ENCODE measurements at regions not wholly inside any gene's neighbourhood (a gene's known extent, or its start where the extent isn't known, plus 50 kb on each side); places are given as distances from the start of the nearest gene placed in this dataset.

DNA sequence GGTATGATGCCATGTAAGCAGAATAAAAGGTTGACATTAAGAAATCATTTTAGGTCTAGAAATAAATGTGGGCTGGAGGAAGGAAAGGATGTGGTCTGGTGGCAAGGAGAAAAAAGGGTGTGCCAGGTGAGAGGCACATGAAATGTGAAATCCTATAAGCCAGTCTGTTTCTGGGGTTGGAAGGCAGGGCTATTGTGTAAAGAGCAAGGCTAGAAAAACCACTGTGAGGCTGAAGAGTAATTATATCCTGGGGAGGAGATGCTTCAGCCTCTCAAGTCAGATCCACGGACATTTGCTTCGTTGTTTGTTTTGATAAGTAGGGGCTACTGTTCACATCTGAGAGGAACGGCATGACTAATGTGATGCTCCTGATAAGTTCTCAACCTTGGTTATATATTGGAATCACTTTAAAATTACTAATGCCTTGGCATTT, 77.5 kb upstream of the CTSC start:
- TF ChIP-seq EZH2 (IDR thresholded peaks at IDR 0.05; ENCODE audit: borderline replicate concordance, low read depth, low read length, poor library complexity, severe bottlenecking): no peak
- TF ChIP-seq, protein P1, sequence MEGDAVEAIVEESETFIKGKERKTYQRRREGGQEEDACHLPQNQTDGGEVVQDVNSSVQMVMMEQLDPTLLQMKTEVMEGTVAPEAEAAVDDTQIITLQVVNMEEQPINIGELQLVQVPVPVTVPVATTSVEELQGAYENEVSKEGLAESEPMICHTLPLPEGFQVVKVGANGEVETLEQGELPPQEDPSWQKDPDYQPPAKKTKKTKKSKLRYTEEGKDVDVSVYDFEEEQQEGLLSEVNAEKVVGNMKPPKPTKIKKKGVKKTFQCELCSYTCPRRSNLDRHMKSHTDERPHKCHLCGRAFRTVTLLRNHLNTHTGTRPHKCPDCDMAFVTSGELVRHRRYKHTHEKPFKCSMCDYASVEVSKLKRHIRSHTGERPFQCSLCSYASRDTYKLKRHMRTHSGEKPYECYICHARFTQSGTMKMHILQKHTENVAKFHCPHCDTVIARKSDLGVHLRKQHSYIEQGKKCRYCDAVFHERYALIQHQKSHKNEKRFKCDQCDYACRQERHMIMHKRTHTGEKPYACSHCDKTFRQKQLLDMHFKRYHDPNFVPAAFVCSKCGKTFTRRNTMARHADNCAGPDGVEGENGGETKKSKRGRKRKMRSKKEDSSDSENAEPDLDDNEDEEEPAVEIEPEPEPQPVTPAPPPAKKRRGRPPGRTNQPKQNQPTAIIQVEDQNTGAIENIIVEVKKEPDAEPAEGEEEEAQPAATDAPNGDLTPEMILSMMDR (conservative IDR thresholded peaks at IDR 0.05; ENCODE audit: low read depth, low read length): no peak
- intact Hi-C loops (cut with micrococcal nuclease; ENCODE audit: unreplicated experiment): no loop called here
- CTCF ChIA-PET: no interaction called here

DNA sequence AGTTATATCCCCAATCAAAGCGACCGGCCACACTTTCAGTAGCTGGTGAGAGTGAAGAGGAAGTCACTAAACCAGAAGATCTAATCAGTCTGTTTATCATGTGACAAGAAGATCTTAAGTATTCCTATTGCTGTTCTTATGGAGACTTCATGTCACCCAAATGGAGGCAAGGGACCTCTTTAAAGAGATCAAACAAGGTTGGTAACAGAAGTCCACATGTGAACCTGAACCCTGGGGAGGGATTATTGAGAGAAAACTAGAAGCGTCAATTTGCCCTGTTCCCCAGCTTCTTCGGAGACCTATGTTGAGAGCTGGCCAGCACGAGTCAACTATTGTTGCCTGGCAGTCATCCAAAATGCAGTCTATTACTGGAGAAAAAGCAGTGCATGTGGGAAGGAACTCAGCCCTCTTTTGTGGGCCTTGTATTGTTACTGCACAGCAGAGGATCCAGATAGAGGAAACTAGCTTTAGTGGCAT, 76.9 kb upstream of the CTSC start:
- Histone ChIP-seq H3K36me3 (ENCODE audit: insufficient read depth, low read length, poor library complexity, severe bottlenecking) (no peaks in the 10 kb centered on the region), H3K4me3 (ENCODE audit: low read depth, low read length, poor library complexity, severe bottlenecking) (no peak overlapping the region), H3K9me3 (ENCODE audit: low read depth, low read length, poor library complexity, severe bottlenecking) (no peaks in the 10 kb centered on the region), H3K4me1 (ENCODE audit: insufficient read depth, low read length, poor library complexity, severe bottlenecking) (peaks cover 12% of the 10 kb centered on the region), H3K27ac (ENCODE audit: low read depth, low read length, poor library complexity, severe bottlenecking) (no peak overlapping the region), H3K27me3 (replicated peaks; ENCODE audit: insufficient read depth, low read depth, low read length, poor library complexity) (no peaks in the 10 kb centered on the region)
- DNase-seq (ENCODE audit: low spot score): peak; percentile 85
- CTCF ChIA-PET: no interaction called here
- POLR2A ChIA-PET (ENCODE audit: low non-redundant PET): no interaction called here
- TF ChIP-seq, protein P1 (conservative IDR thresholded peaks at IDR 0.05; ENCODE audit: low read depth, low read length): no peak
- TF ChIP-seq EZH2 (IDR thresholded peaks at IDR 0.05; ENCODE audit: borderline replicate concordance, low read depth, low read length, poor library complexity, severe bottlenecking): no peak
- no TSS peak for BruUV-seq (replicated peaks)
- intact Hi-C loops (cut with micrococcal nuclease; ENCODE audit: unreplicated experiment): no loop called here

More for the DNA sequence above, 77.5 kb upstream of the CTSC start:
- Histone ChIP-seq H3K27ac (ENCODE audit: low read depth, low read length, poor library complexity, severe bottlenecking) (no peak overlapping the region), H3K9me3 (ENCODE audit: low read depth, low read length, poor library complexity, severe bottlenecking) (no peaks in the 10 kb centered on the region), H3K36me3 (ENCODE audit: insufficient read depth, low read length, poor library complexity, severe bottlenecking) (no peaks in the 10 kb centered on the region), H3K4me1 (ENCODE audit: insufficient read depth, low read length, poor library complexity, severe bottlenecking) (peaks cover 12% of the 10 kb centered on the region), H3K27me3 (replicated peaks; ENCODE audit: insufficient read depth, low read depth, low read length, poor library complexity) (no peaks in the 10 kb centered on the region), H3K4me3 (ENCODE audit: low read depth, low read length, poor library complexity, severe bottlenecking) (no peak overlapping the region)
- POLR2A ChIA-PET (ENCODE audit: low non-redundant PET): no interaction called here
- BruUV-seq (replicated peaks): no TSS peak
- DNase-seq (ENCODE audit: low spot score): no peak

DNA sequence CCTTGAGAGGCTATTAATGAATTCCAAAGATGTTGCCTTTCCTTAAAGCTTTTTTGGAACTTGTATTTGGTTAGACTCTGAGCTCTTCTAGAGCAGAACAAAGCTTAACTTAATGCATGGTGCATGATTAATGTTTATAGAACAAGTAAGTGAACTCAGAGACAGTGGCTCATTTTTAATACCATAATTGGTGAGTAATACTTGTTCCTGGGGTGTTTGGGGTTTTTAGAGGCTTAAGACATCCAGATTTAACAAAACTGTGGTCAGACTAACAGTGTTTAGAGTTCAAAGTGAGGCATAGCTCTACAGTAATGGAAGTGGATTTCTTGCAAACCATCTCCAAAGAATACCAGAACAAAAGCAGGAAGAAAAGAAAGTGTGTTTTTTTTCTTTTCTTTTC, 73.7 kb upstream of the CTSC start:
- BruUV-seq (replicated peaks): no TSS peak
- TF ChIP-seq, protein P1 (conservative IDR thresholded peaks at IDR 0.05; ENCODE audit: low read depth, low read length): no peak
- no peak for TF ChIP-seq EZH2 (IDR thresholded peaks at IDR 0.05; ENCODE audit: borderline replicate concordance, low read depth, low read length, poor library complexity, severe bottlenecking)
- Histone ChIP-seq H3K36me3 (ENCODE audit: insufficient read depth, low read length, poor library complexity, severe bottlenecking) (no peaks in the 10 kb centered on the region), H3K4me3 (ENCODE audit: low read depth, low read length, poor library complexity, severe bottlenecking) (no peak overlapping the region), H3K9me3 (ENCODE audit: low read depth, low read length, poor library complexity, severe bottlenecking) (no peaks in the 10 kb centered on the region), H3K27ac (ENCODE audit: low read depth, low read length, poor library complexity, severe bottlenecking) (no peak overlapping the region), H3K4me1 (ENCODE audit: insufficient read depth, low read length, poor library complexity, severe bottlenecking) (peaks cover 12% of the 10 kb centered on the region), H3K27me3 (replicated peaks; ENCODE audit: insufficient read depth, low read depth, low read length, poor library complexity) (no peaks in the 10 kb centered on the region)
- ChIA-PET CTCF (no interaction called here), POLR2A (ENCODE audit: low non-redundant PET) (no interaction called here)
- DNase-seq (ENCODE audit: low spot score): peak; percentile 39
- intact Hi-C loops (cut with micrococcal nuclease; ENCODE audit: unreplicated experiment): no loop called here
